Forelimb muscle (tissue), 1 donor: ENCODE measurements at regions not wholly inside any gene's neighbourhood (a gene's known extent, or its start where the extent isn't known, plus 50 kb on each side); places are given as distances from the start of the nearest gene placed in this dataset.

ENCODE experiments used
- DNase-seq: peaks from one replicate; pipeline ENCODE4 v3.0.0-alpha.2; 2013; ENCODE audit warnings: low read depth

DNA sequence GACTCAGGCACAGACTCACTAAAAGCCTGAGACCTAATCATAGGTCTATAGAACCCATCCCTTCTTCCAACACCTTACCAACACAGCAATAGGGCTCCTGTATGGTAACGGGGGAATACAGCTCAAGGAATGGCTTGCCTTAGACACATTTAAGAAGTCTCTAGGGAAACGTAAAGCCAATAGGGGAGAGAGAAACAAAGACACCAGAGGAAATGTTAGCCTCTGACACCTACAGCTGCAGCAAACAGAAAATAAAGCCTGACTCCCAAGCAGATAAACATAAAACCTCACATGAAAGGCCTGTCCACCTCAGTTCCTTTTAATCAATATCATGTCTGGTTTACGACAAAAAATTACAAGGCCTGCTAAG is 51.1 kb upstream of the NCOA1 start:
- DNase-seq = no peak

DNA sequence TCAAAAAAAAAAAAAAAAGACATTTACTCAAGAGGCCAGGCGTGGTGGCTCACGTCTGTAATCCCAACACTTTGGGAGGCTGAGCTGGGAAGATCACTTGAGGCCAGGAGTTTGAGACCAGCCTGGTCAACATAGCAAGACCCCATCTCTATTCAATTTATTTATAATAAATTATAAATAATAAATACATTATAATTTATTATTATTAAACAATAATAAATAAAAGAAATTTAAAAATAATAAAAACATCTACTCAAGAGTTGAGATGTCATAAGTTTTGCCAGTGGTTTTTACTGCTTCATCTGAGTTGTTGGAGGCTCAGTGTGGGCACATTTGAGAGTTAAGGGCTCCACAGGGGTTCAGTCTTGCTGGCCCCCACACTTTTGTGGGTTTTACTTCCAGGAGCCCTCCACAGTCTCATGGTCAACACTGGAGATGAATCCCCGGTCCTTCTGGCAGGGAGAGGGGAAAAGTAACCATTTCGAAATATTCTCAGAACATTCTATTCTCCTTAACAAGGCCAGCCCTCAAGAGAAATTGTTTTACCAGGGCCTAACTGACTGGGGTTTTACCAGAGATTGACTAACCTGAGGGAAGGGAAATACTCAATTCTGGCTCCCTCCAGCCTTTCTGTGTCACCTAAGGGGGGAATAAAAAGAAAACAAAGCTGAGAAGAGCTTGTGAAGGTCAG is 51.6 kb upstream of the NCOA1 start:
- no peak for DNase-seq

DNA sequence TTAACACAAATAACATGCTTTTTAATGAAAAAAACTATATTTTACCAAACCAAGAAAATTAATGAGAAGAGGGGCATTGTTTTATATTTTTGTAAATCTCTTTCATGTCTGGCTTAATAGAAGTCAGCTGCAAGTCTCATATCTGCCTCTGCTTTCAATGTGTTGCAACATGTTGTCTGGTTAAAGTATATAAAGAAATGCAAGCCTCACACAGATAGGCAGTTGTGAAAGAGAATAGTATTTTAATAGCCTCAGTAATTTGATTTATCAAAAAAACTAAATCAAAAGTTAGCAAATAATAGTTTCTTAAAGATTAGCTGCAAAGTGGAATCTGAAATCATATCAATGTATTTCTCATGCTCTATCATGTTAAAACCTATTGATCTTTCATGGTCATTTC is 52.9 kb upstream of the NCOA1 start:
- DNase-seq = no peak

DNA sequence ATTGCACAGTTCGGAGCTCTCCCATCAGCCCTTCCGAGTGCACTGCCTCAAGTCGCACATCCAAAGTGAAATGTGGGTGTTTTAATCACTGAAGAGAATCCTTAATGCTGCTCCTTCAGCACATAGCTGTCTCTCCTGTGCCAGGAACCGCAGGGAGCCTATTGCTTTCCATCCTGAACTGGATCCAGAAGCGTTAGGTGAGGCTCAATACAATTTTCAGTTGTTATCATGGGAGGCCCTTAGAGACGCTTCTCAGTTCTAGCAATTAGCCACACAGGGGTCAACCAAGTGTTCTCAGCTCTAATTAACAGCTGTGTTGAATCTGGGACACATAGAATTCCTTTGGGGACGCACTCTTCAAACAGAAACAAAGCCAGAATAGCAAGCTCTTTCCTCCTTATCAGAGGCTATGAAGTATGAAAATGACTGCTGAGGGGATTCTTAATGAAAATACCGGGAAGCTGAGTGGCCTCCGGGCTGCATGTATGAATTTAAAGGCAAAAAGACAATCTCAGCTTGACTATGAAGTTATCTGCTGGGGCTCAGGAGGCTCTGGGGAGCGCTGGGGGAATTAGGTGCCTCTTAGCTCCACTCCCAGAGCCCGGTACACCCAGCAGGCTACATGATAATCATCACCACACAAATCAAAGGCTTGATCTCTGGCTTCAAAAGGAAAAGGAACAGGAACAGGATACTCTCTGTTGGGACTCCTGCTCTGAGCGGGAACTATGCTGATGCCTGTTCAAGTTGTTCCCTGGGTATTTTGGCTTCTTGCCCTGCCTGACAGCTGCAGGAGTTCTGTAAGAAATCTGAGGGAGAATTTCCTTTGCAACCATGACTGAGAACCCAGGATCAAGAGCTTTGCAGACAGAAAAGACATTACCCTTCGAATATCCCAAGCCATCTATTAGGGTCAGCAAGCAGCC is 55.4 kb upstream of the NCOA1 start:
- peak; percentile 85 for DNase-seq

DNA sequence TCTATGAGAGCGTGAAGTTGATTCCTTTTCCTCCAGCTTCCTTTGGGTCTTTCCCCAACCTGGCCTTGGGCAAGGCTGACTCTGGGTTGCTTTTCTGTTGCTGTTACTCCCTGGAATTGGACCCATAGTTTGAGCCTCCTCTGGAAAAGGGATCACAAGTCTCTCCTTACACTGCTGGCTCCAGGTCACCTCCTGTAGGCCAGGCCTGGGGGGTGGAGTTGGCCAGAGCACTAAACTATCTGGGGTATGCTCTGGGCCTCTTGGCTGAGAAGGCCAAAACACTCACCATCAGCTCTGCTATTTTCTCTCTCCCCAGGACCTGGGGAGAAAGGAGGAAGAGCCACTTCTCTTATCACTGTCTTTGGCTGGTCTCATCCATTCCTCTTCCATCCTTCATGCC is 56.5 kb upstream of the NCOA1 start:
- no peak for DNase-seq

DNA sequence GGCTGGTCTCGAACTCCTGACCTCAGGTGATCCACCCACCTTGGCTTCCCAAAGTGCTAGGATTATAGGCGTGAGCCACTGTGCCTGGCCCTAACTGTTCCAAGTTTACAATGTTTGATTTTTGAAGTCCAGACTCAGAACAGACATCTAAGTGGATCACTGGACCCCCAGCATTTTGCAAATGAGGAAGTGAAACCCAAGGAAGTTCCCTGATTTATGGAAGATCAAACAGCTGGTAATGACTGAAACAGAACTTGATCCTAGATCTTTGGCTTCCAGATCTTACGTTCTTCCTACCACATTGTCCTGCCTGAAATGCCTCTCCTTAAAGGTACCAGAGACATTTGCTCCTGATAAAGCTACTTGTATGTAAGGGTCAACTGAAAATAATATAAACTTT is 58.3 kb upstream of the NCOA1 start:
- no peak for DNase-seq

DNA sequence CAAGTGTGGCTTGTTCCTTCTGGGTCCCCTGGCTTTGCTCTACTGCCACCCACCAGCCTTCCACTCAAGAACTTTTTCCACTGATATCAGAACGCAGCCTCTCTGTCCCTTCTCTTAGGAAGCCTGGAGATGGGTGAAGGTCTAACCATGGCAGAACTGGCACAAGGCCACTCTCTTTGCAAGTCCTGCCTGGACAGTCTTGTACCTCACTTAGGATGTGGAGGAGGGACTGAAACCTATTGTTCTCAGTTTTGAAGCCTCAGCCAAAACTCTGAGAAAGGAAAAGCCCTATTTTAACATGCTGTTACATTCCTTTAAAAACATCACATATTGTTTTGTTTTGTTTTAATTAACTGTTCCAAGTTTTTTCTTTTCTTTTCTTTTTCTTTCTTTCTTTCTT is 58.9 kb upstream of the NCOA1 start:
- no peak for DNase-seq

DNA sequence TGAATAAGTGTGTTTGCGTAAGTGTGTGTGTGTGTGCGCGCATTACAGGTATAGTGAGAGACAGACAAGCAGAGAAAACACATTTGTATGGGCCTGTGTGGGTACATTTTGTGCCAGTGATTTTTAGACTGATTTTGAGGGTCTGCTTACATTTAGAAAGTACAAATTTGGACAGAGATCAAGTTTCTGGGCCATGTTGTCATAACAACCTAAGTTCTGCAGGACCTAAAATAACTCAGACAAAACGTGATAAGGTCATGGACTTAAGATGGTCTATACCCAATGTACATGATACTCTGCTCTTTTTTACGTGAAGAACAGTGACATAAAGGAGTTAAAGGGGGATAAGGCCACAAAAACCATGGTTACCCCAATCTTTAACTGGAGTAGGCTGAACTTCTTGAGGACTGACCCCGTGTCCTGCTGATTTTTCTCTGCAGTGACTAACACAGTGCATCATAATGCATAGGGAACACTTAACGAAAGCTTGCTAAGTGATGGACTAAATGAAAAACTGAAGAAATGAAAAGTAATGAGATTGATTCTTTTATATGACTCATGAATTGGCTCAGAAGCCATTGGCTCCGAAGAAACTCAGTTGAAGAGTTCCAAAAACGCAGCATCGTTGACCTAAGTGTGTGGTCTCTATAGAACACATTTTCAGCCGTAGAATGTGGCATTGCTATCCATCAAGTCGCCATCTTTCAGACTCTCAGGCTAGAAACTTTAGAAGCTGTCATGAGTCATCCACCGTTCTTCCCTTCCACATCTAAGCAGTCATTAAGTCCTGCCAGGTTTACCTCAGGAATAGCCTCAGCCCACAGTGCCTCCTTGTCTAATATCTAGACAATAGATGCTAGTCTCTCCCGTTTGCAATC is 61.6 kb upstream of the NCOA1 start:
- no peak for DNase-seq

DNA sequence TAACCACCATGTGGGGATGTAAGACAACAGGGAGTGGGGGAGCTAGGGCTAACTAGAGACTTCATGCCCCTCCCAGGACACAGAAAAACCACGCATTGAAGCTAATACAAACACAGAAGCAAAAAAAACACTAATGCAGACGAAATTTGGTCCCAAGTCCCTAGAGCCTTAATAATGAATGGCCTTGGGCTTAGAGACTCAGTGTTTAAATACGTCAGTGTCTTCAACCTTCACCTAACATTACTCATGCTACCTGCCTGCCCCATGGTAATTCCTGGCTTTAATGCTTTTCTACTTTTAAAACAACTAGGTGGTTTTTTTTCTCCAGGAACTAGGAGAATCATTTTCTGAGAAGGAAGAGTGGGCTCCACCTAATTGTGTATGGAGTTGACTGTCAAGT is 64.1 kb upstream of the ITSN2 start:
- DNase-seq = no peak

DNA sequence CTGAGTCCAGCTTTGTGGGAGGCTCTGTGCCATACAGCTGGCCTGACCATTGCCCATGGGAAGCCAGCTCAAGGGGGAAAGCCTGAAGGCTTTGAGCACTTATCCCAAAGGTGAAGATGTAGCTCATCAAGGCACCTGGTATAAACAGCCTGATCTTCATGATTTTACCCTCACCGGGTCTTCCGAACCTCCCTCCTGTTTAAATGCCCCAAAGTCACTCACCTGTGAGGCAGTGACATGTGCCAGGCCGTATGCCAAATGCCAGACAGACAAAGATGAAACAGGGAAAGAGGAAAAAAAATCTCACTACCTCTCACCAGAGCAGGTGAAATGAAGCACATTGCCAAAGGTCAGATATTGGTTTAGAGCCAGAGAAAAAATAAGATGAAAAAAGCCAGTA is 62.8 kb upstream of the ITSN2 start:
- no peak for DNase-seq

DNA sequence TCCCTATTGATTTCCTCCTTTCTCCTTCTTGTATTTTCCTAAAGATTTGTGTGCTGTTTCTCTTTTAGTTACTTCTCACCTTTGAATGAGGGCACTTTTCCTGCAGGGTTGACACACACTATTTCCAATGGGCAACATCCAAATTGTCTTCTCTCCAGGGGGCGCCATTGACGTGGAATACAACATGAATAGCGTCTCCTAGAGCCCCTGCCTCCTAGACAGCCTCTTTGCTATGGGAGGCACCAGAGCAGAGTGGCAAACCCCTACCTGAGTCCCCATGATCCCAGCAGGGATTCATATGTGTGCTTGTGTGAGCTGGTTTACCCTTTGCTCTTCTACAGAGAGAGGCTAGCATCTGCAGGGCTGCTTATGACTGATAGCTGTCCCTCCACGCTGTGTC is 61.3 kb upstream of the ITSN2 start:
- no peak for DNase-seq

DNA sequence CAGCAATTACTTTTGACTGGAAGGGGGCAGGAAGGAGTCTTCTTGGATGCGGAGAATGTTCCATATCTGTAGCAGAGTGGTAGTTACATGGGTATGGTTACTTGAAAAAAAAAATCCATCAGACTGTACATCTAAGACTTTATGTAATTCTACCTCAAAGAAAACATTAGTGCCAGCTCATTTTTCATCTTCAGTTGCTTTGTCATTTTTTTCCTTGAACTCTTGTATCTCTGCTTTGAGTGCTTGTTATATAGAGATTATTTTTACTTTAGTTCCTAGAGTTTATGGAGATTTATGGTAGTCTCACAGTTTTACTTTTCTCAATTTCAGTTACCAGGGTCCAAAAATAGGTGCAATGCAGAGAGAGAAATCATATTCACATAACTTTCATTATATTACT is 60.0 kb upstream of the ITSN2 start:
- no peak for DNase-seq

DNA sequence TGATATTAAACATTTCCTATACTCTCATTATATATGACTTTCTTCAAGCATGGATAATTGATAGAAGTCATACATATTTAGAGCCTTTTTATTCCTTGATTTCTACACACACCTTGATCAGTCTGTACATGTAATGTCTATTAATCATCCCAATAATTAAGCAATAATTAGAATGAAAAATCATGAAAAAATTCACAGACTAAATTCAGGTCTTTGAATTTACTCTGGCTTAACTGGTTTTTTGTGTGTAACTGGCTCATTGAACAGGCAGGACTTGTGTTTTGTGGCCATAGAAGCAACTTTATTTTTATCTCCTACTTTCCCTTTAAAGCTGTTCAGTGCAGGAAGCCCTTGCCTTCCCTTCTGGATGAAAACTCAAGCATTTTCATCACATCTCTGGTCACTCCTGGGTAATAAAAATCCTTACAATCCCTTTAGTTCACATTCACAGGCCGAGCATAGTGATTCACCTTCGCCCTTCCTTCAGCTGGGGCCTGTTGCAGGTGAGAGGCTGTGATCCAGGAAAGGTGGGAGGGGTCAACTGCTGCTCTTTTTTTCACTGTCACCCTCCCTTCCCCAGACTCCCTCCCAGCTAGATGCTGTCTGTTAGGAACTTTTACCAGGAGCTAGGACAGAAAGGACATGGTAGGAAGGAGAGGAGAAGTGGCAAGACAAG is 58.0 kb upstream of the ITSN2 start:
- DNase-seq = no peak

DNA sequence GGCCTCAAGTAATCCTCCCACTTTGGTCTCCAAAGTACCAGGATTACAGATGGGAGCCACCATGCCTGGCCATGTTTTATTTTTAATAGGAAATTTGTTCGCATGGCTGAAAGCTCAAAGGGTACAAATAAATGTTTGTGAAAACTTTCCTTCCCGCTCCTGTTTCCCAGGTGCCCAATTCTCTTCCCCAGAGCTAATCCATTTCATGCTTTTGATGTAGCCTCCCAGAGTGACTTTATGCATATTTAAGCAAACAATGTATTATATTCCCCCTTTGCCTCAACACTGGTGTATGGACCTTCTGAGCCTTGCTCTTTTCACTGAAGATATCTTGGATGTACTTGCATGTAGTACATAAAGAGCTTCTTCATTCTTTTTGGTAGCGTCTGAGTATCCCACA is 52.5 kb upstream of the ITSN2 start:
- no peak for DNase-seq

DNA sequence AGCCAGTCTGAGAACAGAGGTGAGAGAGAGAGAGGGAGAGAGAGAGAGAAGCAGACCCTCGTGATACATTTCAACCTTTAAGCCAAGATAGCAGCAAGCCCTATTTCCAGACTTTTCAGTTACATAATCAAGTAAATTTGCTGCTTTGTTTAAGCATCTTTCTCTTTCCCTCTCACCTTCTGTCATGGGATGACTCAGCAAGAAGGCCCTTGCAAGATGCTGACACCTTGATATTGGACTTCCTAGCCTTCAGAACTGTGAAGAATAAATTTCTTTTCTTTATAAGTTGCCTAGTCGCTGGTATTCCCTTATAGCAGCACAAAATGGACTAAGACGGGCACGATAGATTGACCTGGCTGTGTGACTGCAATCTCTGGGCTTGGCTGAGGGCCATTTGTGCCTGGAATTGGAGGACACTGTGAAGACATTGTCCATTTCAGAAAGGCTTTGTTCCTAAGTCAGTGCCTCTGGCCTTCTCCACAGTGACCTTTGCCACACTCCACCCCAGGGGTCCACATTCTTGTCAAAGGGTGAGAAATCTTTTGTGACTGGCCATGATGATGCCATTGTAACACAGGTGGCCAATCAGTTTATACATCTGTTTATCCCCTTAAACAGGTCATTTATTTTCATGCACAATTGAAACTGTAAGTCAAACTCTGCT is 51.3 kb upstream of the ITSN2 start:
- DNase-seq = no peak

DNA sequence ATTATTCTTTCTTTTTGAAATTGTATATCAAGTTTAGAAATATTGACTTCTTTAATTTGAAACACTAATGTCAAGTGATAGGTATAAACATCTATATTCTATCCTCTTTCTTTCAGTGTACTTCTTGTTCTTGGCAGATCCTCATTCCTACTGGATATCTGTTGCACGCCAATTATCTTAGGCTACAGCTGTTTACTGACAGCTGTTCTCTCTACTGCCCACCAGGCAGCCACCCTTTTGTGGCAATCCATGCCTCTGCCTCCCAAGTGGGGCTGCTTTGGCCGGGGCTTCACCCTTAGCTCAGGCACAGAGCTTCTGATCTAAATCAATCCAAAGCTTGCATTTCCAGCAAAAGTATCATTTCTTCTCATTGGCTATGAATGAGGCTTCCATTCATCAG is 50.6 kb upstream of the ITSN2 start:
- DNase-seq = no peak

DNA sequence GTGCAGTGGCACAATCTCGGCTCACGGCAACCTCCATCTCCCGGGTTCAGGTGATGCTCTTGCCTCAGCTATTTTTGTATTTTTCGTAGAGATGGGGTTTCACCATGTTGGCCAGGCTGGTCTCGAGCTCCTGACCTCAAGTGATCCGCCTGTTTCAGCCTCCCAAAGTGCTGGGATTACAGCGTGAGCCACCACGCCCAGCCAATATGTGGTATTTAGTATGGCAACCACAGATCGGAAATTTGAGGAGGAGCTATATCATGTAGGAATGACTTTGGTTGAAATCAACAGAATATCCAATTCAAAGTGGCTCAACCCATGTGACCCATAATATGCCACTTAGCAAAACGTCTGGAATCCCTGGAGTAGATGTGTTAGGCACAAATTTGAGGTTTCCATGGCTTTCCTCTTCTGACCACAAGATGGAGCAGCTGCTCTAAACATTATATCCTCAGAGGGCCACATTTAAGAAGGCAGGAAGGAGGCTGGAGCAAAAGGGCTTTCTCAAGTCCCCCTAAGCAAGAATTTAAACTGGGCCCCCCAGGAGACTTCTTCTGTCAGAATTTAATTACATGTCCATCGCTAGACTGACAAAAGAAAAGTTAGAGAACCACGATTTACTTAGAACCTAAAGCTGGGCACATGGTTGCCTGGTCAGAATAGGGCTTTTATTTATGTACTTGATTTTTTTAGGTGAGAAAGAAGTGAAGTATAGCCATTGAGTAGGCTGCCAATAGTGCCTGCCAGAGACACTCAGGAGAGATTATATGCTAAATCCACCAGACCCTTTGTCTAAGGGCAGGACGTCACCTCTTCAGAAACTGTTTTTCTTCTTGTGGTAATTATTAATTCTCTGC is 49.6 kb upstream of the ITSN2 start:
- DNase-seq = no peak
